ENCODE measurements at regions not wholly inside any gene's neighbourhood (a gene's known extent, or its start where the extent isn't known, plus 50 kb on each side); places are given as distances from the start of the nearest gene placed in this dataset.
"Not testable (repeated sequence)": the region's sequence is repeated elsewhere in the genome, so short reads cannot be mapped to it uniquely, and the experiment has no call there.

DNA sequence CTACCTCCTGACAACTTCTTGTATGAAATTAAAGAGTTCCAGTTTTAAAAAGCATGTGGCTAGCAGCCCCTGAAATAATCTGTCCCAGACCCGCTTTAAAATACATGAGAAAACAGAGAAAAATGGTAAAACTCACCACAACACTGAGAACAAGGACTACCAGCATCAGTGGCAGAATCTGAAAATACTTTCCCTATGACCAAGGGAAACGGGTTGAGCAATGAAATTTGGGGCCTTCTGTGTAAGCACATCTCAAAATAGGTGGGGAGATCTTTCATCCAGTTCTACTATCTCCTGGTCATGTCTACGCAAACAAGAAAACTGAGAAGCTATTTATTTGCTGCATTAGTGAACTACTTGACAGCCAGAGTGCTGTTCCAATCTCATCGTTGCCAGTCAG lies 172.3 kb downstream of the LNPK start:
- DNase-seq (ENCODE audit: low read depth in 3 of 3) = no peak

DNA sequence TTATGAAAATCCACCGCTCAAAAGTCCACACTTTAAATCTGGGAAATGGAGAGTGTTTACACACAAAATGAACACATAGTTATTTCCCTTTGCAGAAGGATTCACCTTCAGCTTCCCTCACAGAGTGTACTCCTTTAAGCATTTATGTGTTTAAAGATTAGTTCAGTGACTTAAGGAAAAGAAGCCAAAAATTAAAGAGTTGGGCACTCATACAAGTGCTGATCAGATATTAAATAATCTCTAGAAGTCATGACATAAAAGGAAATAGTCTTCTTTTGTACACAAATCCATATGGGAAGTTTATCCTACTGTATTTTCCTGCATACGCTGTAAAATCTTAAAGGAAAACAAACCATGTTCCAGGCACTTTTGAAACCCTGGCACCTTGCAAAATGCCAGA lies 174.2 kb downstream of the LNPK start:
- DNase-seq (ENCODE audit: low read depth in 3 of 3) = no peak

DNA sequence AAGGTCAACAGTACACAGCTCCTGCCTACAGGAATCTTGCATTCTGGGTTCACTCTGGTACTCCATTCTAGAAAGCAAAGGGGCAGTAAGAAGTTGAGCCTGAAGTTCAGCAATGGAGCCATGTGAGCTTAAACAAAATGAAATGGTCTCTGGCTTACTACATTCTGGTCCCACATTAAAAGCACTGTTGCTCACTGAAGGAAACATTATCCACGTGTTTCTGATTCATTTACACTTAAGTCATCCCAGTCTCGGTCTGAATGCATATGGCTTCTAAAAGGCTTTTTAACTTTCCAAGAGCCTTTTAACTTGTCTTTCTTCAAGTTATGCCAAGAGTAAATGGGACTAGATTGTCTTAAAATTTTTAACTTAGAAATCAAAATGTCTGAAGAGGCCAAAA lies 177.8 kb downstream of the LNPK start:
- DNase-seq (ENCODE audit: low read depth in 3 of 3) = no peak

DNA sequence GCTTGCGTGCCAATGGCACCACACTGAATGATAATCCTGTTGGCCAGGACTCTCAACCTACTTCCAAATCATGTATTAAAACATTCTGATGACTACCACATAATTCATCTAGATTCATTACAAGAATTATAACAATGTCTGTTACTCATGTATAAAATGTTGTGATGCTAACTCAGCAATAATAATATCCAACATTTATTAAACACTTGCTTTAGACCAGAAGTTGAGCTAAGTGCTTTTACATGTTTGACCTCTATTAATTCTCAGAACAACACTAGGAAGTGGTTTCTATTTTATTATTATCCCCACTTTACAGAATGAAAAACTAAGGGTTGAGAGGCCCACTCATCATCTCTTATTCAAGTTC lies 178.4 kb downstream of the LNPK start:
- DNase-seq (ENCODE audit: low read depth in 3 of 3) = no peak

DNA sequence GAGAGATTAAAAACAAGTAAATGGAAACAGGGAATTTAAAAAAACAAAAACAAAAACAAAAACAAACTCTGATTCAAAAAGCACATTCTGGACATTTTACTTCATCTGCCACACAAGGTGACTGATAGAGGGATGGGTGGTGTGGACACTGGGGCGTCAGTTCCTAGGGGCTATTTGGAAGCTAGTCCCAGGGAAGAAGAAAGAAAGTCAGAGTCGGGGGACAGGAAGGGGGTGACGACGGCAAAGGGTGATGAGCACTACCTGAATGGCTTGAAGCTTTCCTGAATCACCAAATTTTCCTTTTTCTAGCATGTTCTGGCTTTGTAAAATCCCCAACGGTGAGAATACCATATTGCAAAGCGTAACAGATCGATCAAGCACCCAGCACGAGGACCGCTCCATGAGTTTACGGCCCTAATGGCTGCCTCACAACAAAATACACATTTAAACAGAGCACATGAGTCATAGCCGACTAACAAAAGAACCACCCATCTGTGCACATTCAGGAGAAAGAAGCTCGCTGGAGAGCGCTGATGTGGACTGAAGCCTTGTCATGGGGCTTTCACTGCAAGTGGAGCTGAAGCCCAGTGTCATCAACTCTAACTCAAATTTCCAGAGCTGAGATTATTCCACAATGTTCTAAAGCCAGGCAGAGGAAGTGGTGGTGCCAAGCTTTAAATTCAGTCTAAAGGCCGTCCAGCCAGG lies 178.9 kb downstream of the LNPK start:
- no peak for DNase-seq (ENCODE audit: low read depth in 3 of 3)

DNA sequence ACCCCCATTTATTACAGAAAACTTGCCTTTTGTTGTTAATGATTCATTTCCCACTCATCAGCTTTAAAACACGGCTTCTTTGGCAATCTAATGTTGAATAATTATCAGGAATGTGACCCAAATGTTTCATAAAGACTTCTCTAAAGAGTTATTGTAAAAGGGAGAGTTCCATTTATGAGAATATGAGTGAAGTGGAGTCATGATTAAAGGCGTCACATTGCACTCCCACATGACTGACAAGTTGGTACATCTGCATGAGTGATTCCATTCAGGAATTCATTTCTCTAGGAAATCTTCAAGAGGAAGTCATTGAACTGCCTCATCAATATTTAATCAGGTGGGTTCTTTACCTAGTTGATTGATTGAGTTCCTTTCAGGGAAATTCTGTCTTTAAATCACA lies 184.8 kb downstream of the LNPK start:
- no peak for DNase-seq (ENCODE audit: low read depth in 3 of 3)

DNA sequence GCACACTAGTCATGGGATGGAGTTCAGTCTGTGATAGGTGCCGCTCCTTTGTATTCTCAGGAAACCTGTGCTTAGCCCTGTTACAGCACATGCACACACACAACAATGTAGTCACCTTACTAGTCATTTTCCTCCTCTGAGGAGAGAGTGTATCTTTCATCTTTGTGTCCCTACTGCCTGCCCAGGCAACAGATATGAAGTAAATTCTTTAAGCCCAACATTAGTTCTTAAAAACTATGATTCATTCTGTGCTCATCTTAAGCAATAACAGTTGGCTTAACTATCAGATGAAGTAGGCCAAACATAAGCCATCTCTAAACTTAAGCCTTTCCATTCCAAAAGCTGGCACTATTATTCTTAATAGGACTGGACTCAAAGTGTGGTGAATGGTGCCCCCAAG lies 186.5 kb downstream of the LNPK start:
- no peak for DNase-seq (ENCODE audit: low read depth in 3 of 3)

DNA sequence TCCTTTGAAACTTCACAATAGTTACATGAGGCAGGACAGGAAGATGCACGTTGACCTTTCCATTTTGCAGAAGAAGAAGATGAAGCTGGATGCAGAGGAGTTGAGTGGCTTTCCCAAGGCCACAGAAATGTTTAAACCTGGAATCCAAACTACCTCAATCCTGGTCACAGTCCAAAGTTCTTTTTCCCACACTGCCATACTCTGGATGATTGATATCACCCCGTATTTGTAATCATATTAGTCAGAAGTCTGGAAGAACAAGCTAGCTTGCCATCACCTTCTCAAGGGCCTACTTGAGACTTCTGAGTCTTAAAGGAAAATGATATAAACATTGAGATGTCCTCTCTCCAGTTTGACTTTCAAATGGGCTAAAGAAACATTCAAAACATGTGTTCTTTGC lies 190.1 kb downstream of the LNPK start:
- DNase-seq (ENCODE audit: low read depth in 3 of 3) = no peak

DNA sequence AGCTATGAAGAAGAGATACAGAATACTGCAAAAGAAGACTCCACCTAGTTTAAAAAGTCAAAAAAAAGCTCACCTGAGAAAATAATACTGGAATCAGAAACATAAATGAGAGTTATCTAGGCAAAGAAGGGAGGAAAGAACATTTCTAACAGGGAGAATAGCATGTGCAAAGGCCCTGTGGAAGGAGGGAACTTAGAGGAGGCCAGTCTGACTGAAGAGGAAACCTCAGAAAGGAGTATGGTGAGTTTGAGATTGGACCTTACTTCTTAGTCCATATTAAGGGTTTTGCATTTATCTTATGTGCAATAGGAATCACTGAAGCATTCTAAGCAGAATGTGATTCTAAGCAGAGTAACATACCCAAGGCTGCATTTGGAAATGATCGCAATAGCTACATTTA lies 193.2 kb downstream of the LNPK start:
- DNase-seq (ENCODE audit: low read depth in 3 of 3) = no peak

DNA sequence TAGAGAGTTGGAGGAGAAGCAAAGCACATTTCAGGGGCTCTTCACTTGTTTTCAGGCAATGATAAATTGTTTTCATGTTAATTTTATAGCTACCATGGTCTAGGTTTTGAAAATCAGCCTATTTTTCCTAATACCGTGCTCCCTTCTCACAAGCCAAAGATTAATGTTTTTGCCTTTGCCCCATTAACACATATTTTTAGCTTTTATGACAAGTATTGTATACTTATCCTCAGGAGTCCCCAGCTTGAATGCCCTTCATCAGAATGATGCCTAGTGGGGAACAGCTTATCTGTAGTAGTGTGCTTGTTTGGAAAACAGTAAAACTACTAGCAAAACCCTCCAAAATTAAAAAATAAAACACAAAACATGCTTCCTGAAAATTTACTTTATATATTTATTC lies 194.0 kb downstream of the LNPK start:
- DNase-seq (ENCODE audit: low read depth in 3 of 3) = no peak

DNA sequence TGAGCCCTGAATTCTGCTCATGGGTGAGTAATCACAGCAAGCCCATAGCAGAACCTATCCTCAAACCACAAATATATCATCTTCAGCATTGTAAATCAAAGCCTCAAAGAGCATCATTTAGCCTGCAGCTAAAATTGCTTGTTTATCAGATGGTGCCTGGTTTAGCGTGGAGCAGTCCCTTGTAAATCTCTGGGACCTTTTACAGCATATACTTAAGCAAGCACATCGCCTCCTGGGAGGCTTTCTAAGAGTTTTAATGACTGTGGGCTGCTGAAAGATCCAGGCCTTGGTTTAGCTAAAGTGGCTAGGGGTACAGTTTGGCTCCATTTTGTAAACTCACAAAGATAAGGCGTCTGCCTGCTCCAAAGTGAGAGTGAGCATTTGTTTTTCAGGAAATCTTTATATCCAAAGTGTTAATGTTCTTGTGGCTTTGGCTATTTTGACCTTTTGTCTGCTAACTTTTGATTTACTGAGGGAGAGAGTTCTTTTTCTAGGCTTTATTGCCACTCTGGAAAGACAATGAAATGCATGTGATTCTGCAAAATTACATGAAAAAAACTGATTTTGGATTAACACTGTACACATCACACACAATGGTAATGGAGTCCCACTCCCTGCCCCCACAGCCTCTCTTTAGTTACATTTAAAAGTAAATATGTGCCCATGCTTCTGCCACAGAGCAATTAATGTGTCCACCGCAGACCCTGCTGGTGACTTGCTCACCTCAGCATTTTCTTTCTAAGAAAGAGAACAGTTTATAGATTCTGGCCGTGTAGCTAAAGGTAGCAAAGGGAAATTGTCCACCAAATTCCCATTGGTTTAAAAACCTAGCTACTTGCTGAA lies 194.8 kb downstream of the LNPK start:
- no peak for DNase-seq (ENCODE audit: low read depth in 3 of 3)

DNA sequence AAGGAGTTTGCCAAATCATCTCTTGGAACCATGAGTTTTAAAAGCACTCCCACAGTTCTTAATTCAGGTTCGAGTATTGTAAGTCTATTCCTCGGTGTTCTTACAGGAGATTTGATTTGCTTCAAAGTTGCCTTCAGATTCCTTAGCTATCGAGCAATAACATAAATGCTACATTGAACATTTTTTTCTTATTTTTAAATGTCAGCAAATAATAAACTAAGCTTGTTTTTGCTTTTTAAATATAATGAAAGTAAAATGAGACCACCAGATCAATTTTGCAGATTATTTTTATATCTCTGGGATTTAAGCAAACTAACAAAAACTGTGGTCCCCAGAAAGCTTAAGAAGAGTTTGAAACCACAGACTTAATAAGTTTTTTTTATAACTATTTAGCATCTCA lies 195.5 kb downstream of the LNPK start:
- DNase-seq (ENCODE audit: low read depth in 3 of 3) = no peak

DNA sequence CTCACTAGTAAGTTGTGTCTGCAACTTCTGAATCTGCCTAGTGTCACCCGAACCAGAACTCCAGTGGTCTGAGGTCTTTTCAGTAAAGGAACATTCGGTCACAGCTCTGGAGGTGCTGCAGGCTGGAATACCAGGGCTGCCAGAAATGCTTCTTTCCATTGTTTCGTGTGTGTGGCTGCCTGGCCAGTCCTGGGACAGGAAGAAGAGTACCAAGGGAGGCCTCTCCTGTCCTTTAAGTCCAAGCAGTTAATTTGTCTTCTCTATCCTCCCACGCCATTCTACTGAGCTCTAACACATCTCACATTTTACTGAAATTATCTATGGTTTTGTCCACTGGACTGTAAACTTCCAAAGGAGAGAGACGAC lies 196.0 kb downstream of the LNPK start:
- no peak for DNase-seq (ENCODE audit: low read depth in 3 of 3)

DNA sequence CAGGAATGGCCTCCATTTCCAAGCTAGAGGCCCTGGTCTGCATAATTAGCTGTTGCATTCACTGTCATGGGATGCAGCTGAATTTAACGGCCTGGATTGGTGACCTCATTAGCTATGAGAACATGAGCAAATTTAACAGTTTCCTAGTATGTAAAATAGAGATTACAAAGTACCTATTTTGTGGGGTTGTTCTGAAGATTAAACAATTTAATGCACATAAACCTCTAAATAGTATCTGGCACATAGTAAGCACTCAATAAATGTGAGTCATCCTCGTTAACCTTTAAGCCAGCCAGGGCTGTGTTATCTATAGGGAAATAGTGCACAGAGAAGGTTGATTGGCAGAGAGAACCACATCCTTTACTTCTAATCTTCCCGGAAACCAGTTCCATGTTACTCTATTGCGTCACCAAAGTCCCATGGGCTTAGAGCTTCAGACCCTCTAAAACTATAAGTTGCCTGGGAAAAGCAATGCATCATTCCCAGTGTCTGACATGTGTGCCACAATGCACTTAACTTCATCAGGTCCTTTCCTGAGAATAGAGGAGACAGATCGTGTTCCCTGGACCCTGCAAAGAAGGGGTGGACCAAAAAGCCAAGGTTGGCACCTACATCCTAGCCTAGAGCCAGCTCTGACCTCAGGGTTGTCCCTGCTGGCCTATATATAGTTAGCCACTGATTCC lies 196.5 kb downstream of the LNPK start:
- DNase-seq (ENCODE audit: low read depth in 3 of 3) = no peak

DNA sequence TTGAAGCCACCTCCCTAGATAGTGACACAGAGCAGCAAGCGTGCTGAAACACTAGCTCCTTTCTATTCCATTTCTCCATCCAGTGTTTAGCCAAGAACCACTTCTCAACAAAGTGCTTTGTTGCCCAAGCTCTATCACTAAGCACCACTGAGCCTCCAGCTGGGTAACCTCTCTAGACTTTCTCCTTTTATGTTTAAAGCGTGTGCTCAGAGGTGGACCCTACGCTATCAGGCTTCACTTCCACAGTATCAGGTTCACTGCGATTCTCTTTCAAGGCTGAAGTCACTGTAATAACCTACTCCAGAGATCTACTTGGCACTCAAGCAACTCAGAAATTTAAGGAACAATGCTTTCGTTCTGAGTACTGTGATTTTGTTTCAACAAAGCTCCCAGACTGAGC lies 197.9 kb downstream of the LNPK start:
- DNase-seq (ENCODE audit: low read depth in 3 of 3) = no peak

DNA sequence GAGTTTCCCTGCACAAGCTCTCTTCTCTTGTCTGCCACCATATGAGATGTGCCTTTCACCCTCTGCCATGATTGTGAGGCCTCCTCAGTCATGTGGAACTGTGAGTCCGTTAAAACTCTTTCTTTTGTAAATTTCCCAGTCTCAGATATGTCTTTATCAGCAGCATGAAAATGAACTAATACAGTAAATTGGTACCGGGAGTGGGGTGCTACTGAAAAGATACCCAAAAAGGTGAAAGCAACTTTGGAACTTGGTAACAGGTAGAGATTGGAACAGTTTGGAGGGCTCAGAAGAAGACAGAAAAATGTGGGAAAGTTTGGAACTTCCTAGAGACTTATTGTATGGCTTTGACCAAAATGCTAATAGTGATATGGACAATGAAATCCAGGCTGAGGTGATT lies 205.6 kb downstream of the LNPK start:
- not testable (repeated sequence) for DNase-seq (ENCODE audit: low read depth in 3 of 3)

DNA sequence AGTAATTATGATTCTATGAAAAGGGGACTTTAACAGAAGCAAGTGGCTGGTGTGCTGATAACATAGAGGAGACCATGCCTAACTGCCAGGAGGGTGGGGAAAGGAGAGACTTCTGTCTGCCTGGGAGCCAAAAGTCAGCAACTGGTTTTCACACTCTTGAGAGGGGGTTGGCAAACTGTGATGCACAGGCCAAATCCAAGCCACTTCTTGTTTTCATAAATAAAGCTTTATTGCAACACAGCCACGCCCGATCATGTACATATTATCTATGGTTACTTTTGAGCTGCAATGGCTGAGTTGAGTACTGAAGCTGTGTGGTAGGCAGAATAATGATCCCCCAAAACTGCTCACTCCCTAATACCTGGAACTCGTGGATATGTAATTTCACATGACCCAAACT lies 208.4 kb downstream of the LNPK start:
- DNase-seq (ENCODE audit: low read depth in 3 of 3) = no peak

DNA sequence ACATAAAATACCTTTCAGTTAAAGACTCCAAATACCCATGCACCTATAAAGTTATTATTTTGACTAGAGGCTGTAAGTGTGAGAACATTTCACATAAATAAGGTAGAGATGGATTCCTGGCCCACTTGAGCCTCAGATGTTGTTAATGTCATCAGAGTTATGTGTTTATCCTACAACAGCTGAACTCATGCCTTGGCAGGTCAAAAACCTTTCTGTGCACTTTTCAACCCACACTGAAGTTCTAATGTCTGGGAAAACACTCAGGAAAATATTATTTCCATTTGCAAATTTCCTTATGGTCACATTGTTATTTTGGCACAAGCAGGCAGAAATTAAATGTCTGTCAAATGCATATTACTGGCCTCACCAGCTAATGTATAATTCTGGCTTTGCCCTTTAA lies 209.2 kb downstream of the LNPK start:
- DNase-seq (ENCODE audit: low read depth in 3 of 3) = no peak

DNA sequence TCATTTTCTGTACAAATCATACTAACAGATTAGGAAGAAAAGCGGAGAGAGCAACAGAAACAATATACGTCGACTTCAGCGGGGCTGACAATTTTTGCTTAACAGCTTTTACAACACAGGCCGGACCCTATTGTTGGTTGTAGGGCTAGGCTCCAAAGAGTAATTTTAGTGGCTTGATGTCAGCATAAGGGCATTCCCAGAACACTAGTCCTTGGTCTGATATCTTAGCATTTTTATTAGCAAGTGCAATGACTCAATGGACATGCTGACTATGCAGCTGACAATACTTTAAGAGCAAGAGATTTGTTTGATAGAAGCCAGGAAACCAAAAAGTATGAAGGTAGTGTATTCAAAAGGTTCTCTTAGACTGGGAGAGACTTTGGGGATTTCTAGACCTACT lies 209.9 kb downstream of the LNPK start:
- no peak for DNase-seq (ENCODE audit: low read depth in 3 of 3)

DNA sequence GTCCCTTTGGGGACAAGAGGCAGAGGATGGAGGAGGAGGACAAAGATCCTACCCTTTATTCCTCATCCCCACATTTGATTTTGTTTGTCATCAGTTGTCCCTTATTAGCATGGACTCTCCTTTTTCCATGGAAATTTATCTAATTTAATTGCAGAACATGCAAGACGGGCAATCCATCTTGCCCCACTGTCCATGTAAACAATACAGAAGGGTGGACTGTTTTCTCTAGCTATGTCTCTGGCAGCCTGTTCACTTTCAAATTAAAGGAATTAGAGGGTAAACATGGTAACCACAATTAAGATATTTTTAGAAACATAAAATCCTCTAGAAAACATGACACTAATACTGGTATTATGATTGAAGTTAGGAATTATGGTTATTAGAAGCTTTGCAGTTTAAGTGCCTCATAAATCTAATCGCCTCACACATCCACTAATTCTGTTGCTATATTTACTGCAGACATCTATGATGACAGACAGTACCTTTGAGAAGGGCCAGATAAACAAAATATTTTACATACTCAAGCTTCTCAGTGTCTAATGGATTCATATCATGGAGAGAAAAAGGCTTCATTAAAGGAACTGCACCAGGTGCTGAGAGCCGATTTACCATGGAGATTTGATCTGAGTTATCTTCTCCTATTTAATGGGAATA lies 215.5 kb downstream of the LNPK start:
- DNase-seq (ENCODE audit: low read depth in 3 of 3) = no peak

DNA sequence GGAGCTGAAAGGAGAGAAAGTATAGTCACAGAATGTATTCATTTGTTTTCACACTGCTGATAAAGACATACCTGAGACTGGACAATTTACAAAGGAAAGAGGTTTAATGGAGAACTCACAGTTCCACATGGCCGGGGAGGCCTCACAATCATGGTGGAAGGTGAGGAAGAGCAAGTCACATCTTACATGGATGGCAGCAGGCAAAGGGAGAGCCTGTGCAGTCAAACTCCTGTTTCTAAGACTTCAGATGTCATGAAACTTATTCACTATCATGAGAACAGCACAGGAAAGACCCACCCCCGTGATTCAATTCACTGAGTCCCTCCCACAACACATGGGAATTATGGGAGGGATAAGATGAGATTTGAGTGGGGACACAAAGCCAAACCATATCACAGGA lies 224.7 kb downstream of the LNPK start:
- not testable (repeated sequence) for DNase-seq (ENCODE audit: low read depth in 3 of 3)

DNA sequence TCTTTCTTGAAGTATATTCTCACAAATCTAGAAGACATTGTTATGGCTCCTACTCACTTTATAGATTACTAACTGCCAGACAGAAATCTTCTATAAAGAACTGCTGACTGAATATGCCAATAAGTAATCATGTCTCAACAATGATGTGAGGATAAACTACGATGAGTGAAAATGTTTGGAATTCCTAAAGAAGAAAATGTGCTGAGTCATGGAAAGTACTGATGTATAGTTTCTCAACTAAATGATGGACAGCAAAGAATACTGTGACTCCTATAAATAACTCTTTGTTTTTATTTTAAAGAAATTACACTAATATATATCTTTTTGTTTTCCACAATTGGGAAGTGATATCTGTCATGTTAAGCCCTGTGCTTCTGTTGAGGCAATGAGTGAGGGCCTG lies 232.9 kb downstream of the LNPK start:
- no peak for DNase-seq (ENCODE audit: low read depth in 3 of 3)

DNA sequence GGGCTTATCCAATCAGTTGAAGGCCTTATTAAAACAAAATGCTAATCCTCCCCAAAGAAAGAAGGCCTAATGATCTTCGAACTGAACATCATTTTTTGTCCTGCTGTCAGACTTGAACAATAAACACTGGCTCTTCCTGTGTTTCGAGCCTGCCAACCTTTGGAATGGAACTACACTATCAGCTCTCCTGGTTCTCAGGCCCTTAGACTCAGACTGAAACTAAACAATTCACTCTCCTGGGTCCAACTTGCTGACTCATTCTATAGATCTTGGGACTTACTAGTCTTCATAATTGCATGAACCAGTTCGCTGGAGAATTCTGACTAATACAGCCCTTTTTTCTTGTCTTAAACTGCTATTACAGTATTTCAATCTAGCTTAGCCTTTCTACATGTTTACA lies 235.2 kb downstream of the LNPK start:
- DNase-seq (ENCODE audit: low read depth in 3 of 3) = no peak
